Activated naive CD4-positive, alpha-beta T cell treated with anti-CD3 and anti-CD28 coated beads, Interleukin-2, amount 50 U/mL, for 16 hours (primary cell): ENCODE measurements at regions not wholly inside any gene's neighbourhood (a gene's known extent, or its start where the extent isn't known, plus 50 kb on each side); places are given as distances from the start of the nearest gene placed in this dataset.

Source experiments
- DNase-seq: peaks from one replicate; pipeline ENCODE4 v3.0.0-alpha.2; 2020

- DNase-seq: no peak
Observed at GRCh38 chr1:72896256-72896655, 613.9 kb upstream of the NEGR1 start.

- DNase-seq: no peak
Observed at GRCh38 chr1:72892461-72892860, 610.1 kb upstream of the NEGR1 start.

- DNase-seq: no peak
Observed at GRCh38 chr1:72891976-72892375, 609.6 kb upstream of the NEGR1 start.

GRCh38 chr1:72885841-72886240 lies 603.5 kb upstream of the NEGR1 start:
- DNase-seq: no peak

GRCh38 chr1:72885017-72885416 lies 602.7 kb upstream of the NEGR1 start:
- no peak for DNase-seq

GRCh38 chr1:72869873-72870272 lies 587.5 kb upstream of the NEGR1 start:
- no peak for DNase-seq

GRCh38 chr1:72869441-72869840 lies 587.1 kb upstream of the NEGR1 start:
- no peak for DNase-seq

- DNase-seq: no peak
Observed at GRCh38 chr1:72851597-72851996, 569.3 kb upstream of the NEGR1 start.

- DNase-seq: no peak
Observed at GRCh38 chr1:72848997-72849396, 566.7 kb upstream of the NEGR1 start.

GRCh38 chr1:72847651-72848050 lies 565.3 kb upstream of the NEGR1 start:
- no peak for DNase-seq

- no peak for DNase-seq
Observed at GRCh38 chr1:72846476-72847278, 564.3 kb upstream of the NEGR1 start.

GRCh38 chr1:72845981-72846380 lies 563.6 kb upstream of the NEGR1 start:
- no peak for DNase-seq

- no peak for DNase-seq
Observed at GRCh38 chr1:72845381-72845780, 563.0 kb upstream of the NEGR1 start.

- no peak for DNase-seq
Observed at GRCh38 chr1:72837781-72838180, 555.4 kb upstream of the NEGR1 start.

- DNase-seq: no peak
Observed at GRCh38 chr1:72830606-72831390, 548.5 kb upstream of the NEGR1 start.

GRCh38 chr1:72827278-72827677 lies 544.9 kb upstream of the NEGR1 start:
- DNase-seq: no peak

GRCh38 chr1:72804541-72804940 lies 522.2 kb upstream of the NEGR1 start:
- no peak for DNase-seq

- no peak for DNase-seq
Observed at GRCh38 chr1:72781038-72781437, 498.7 kb upstream of the NEGR1 start.

- DNase-seq: no peak
Observed at GRCh38 chr1:72780212-72780611, 497.9 kb upstream of the NEGR1 start.

GRCh38 chr1:72777918-72778317 lies 495.6 kb upstream of the NEGR1 start:
- no peak for DNase-seq

GRCh38 chr1:72763481-72763880 lies 481.1 kb upstream of the NEGR1 start:
- DNase-seq: no peak

- no peak for DNase-seq
Observed at GRCh38 chr1:72759486-72759885, 477.1 kb upstream of the NEGR1 start.

GRCh38 chr1:72757843-72758242 lies 475.5 kb upstream of the NEGR1 start:
- no peak for DNase-seq

- no peak for DNase-seq
Observed at GRCh38 chr1:72745413-72745812, 463.1 kb upstream of the NEGR1 start.
